ENCODE measurements at regions not wholly inside any gene's neighbourhood (a gene's known extent, or its start where the extent isn't known, plus 50 kb on each side); places are given as distances from the start of the nearest gene placed in this dataset.

DNA sequence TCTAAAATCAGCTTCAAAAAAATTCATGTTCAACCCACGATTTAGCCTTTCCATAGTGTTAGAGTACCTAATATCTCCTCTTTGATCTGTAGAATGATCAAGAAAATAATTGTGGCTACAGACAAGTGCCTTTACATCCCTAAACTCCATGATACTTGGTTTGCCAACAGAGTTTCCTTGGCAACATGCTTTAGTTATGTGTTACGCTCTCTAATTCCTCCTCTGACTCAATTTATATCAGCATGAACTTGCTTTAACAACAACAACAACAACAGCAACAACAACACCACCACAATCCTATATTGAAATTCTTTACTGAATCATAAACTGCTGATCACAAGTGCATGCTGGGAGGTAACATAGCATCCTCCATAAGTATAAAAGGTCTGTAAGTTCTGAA lies 757.8 kb downstream of the CDH11 start:
- Histone ChIP-seq H3K9me1 (ENCODE audit: control insufficient read depth, extremely low read depth, insufficient read depth, low read length) (no peaks in the 10 kb centered on the region), H3K27ac (ENCODE audit: control insufficient read depth, insufficient read depth, low read length) (no peak overlapping the region), H4K20me1 (ENCODE audit: control insufficient read depth, extremely low read depth, insufficient read depth, low read length) (no peaks in the 10 kb centered on the region), H3K4me1 (ENCODE audit: control insufficient read depth, extremely low read depth, insufficient read depth, low read length) (no peaks in the 10 kb centered on the region), H3K79me2 (ENCODE audit: control insufficient read depth, insufficient read depth, low read length) (no peaks in the 10 kb centered on the region), H3K4me2 (ENCODE audit: control insufficient read depth, extremely low read depth, insufficient read depth, low read depth, low read length) (no peak overlapping the region), H3K9ac (ENCODE audit: control insufficient read depth, extremely low read depth, insufficient read depth, low read length) (no peak overlapping the region), H3K4me3 (ENCODE audit: control insufficient read depth in 2 of 3, extremely low read depth in 1 of 3, insufficient read depth in 2 of 3, low read depth in 1 of 3, low read length in 3 of 3) (no peak overlapping the region), H2AFZ (ENCODE audit: control insufficient read depth, low read length) (no peak overlapping the region), H3K36me3 (ENCODE audit: control insufficient read depth in 2 of 2, extremely low read depth in 1 of 2, insufficient read depth in 2 of 2, low read length in 2 of 2) (no peaks in the 10 kb centered on the region), H3K9me3 (ENCODE audit: control insufficient read depth, low read depth, low read length) (no peaks in the 10 kb centered on the region), H3K27me3 (ENCODE audit: control insufficient read depth, extremely low read depth, insufficient read depth, low read length) (no peaks in the 10 kb centered on the region)
- FAIRE-seq (no peak), DNase-seq (ENCODE audit: low read depth, low spot score) (no peak)
- dilution Hi-C loops (cut with MboI; ENCODE audit: extremely low pct_ligation_motif_present, low sequenced_read_pairs): no loop called here
- TF ChIP-seq EZH2 (IDR thresholded peaks at IDR 0.05; ENCODE audit: low read length): no peak
- TF ChIP-seq, protein P1, sequence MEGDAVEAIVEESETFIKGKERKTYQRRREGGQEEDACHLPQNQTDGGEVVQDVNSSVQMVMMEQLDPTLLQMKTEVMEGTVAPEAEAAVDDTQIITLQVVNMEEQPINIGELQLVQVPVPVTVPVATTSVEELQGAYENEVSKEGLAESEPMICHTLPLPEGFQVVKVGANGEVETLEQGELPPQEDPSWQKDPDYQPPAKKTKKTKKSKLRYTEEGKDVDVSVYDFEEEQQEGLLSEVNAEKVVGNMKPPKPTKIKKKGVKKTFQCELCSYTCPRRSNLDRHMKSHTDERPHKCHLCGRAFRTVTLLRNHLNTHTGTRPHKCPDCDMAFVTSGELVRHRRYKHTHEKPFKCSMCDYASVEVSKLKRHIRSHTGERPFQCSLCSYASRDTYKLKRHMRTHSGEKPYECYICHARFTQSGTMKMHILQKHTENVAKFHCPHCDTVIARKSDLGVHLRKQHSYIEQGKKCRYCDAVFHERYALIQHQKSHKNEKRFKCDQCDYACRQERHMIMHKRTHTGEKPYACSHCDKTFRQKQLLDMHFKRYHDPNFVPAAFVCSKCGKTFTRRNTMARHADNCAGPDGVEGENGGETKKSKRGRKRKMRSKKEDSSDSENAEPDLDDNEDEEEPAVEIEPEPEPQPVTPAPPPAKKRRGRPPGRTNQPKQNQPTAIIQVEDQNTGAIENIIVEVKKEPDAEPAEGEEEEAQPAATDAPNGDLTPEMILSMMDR (optimal IDR thresholded peaks at IDR 0.05 in 1 of 3, IDR thresholded peaks at IDR 0.05 in 1 of 3, conservative IDR thresholded peaks at IDR 0.05 in 1 of 3; ENCODE audit: extremely low read depth in 1 of 3, insufficient read depth in 2 of 3, low read length in 3 of 3): no peak

DNA sequence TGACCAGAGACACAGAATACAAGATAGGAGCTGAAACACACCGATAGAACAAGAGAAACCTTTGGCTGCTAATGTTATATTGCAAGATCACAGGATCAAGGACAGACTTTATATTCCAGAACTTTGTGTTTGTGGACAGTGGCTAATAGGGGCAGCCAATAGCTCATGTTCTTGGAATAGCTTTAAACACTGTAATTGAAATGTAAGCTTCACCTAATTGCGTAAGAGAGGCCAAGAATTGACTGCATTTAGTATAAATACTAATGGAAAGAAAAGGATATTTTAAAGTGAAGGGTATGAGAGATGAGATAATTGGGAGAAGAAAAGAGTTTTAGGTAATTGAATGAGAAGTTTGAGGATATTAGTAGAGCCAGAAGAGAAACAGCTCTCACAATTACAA lies 758.8 kb downstream of the CDH11 start:
- DNase-seq (ENCODE audit: low read depth, low spot score): no peak

More for the DNA sequence above, 758.8 kb downstream of the CDH11 start:
- dilution Hi-C loops (cut with MboI; ENCODE audit: extremely low pct_ligation_motif_present, low sequenced_read_pairs): no loop called here
- Histone ChIP-seq H3K79me2 (ENCODE audit: control insufficient read depth, insufficient read depth, low read length) (no peaks in the 10 kb centered on the region), H4K20me1 (ENCODE audit: control insufficient read depth, extremely low read depth, insufficient read depth, low read length) (no peaks in the 10 kb centered on the region), H3K4me3 (ENCODE audit: control insufficient read depth in 2 of 3, extremely low read depth in 1 of 3, insufficient read depth in 2 of 3, low read depth in 1 of 3, low read length in 3 of 3) (no peak overlapping the region), H3K4me1 (ENCODE audit: control insufficient read depth, extremely low read depth, insufficient read depth, low read length) (no peaks in the 10 kb centered on the region), H3K9ac (ENCODE audit: control insufficient read depth, extremely low read depth, insufficient read depth, low read length) (no peak overlapping the region), H3K9me3 (ENCODE audit: control insufficient read depth, low read depth, low read length) (no peaks in the 10 kb centered on the region), H3K9me1 (ENCODE audit: control insufficient read depth, extremely low read depth, insufficient read depth, low read length) (no peaks in the 10 kb centered on the region), H3K27ac (ENCODE audit: control insufficient read depth, insufficient read depth, low read length) (no peak overlapping the region), H3K27me3 (ENCODE audit: control insufficient read depth, extremely low read depth, insufficient read depth, low read length) (no peaks in the 10 kb centered on the region), H3K4me2 (ENCODE audit: control insufficient read depth, extremely low read depth, insufficient read depth, low read depth, low read length) (no peak overlapping the region), H3K36me3 (ENCODE audit: control insufficient read depth in 2 of 2, extremely low read depth in 1 of 2, insufficient read depth in 2 of 2, low read length in 2 of 2) (no peaks in the 10 kb centered on the region), H2AFZ (ENCODE audit: control insufficient read depth, low read length) (no peak overlapping the region)
- TF ChIP-seq EZH2 (IDR thresholded peaks at IDR 0.05; ENCODE audit: low read length): no peak
- TF ChIP-seq, protein P1 (optimal IDR thresholded peaks at IDR 0.05 in 1 of 3, IDR thresholded peaks at IDR 0.05 in 1 of 3, conservative IDR thresholded peaks at IDR 0.05 in 1 of 3; ENCODE audit: extremely low read depth in 1 of 3, insufficient read depth in 2 of 3, low read length in 3 of 3): no peak
- no peak for FAIRE-seq

Measured in keratinocyte (primary cell).